Ramos (cell line): ENCODE measurements at regions not wholly inside any gene's neighbourhood (a gene's known extent, or its start where the extent isn't known, plus 50 kb on each side); places are given as distances from the start of the nearest gene placed in this dataset.

Source experiments
- in situ Hi-C: fragments of 300-500 bp; cut with MboI; formaldehyde crosslinking; loops from one replicate; pipeline ENCODE4 v1.14.3; 2022; ENCODE audit warnings: low sequenced_read_pairs; ENCODE audit not compliant: unreplicated experiment

- in situ Hi-C loops = no loop called here
Observed at GRCh38 chr10:30256084-30256483, 93.0 kb downstream of the MTPAP start.

GRCh38 chr10:30254926-30255325 lies 94.2 kb downstream of the MTPAP start:
- in situ Hi-C loops = no loop called here

- in situ Hi-C loops = no loop called here
Observed at GRCh38 chr10:30248728-30249127, 100.3 kb downstream of the MTPAP start.

GRCh38 chr10:30247704-30248103 lies 101.4 kb downstream of the MTPAP start:
- in situ Hi-C loops = no loop called here

GRCh38 chr10:30241422-30242110 lies 107.5 kb downstream of the MTPAP start:
- in situ Hi-C loops = no loop called here

- in situ Hi-C loops = loop anchor here (10.0 kb wide), 1 partner anchor 234 kb away; no protein-coding TSS in a partner anchor
Observed at GRCh38 chr10:30238836-30239235, 110.2 kb downstream of the MTPAP start.

- in situ Hi-C loops = loop anchor here (10.0 kb wide), 1 partner anchor 229 kb away; no protein-coding TSS in a partner anchor
Observed at GRCh38 chr10:30233186-30233959, 115.7 kb downstream of the MTPAP start.

GRCh38 chr10:30231709-30232108 lies 117.4 kb downstream of the MTPAP start:
- in situ Hi-C loops = loop anchor here (10.0 kb wide), 1 partner anchor 227 kb away; no protein-coding TSS in a partner anchor

GRCh38 chr10:30231071-30231652 lies 117.9 kb downstream of the MTPAP start:
- in situ Hi-C loops = loop anchor here (10.0 kb wide), 1 partner anchor 226 kb away; no protein-coding TSS in a partner anchor

GRCh38 chr10:30229536-30229935 lies 119.5 kb downstream of the MTPAP start:
- in situ Hi-C loops = no loop called here

GRCh38 chr10:30228417-30229036 lies 120.6 kb downstream of the MTPAP start:
- in situ Hi-C loops = no loop called here

- in situ Hi-C loops = no loop called here
Observed at GRCh38 chr10:30227481-30227880, 121.6 kb downstream of the MTPAP start.

- in situ Hi-C loops = no loop called here
Observed at GRCh38 chr10:30219971-30220751, 128.9 kb downstream of the MTPAP start.

GRCh38 chr10:30216821-30217220 lies 132.3 kb downstream of the MTPAP start:
- in situ Hi-C loops = no loop called here

GRCh38 chr10:30215623-30216022 lies 133.5 kb downstream of the MTPAP start:
- in situ Hi-C loops = no loop called here

- in situ Hi-C loops = no loop called here
Observed at GRCh38 chr10:30215141-30215540, 133.9 kb downstream of the MTPAP start.

- in situ Hi-C loops = no loop called here
Observed at GRCh38 chr10:30210296-30210695, 138.8 kb downstream of the MTPAP start.

- in situ Hi-C loops = no loop called here
Observed at GRCh38 chr10:30208330-30208729, 140.7 kb downstream of the MTPAP start.

- in situ Hi-C loops = no loop called here
Observed at GRCh38 chr10:30207485-30208052, 141.5 kb downstream of the MTPAP start.

GRCh38 chr10:30200017-30200415 lies 140.6 kb upstream of the JCAD start:
- in situ Hi-C loops = no loop called here
